Progenitor cell of endocrine pancreas (in vitro differentiated cells): ENCODE measurements at regions not wholly inside any gene's neighbourhood (a gene's known extent, or its start where the extent isn't known, plus 50 kb on each side); places are given as distances from the start of the nearest gene placed in this dataset.

Experiments used
- DNase-seq: peaks from one replicate; pipeline ENCODE4 v3.0.0; 2021; ENCODE audit warnings: low spot score; ENCODE audit not compliant: unreplicated experiment
- H3K27ac Mint-ChIP-seq: 2 replicates; pipeline ENCODE4 v1.8.0; 2021; ENCODE audit warnings: mild to moderate bottlenecking, moderate library complexity, mixed read lengths
- H3K27me3 Mint-ChIP-seq: 2 replicates; pipeline ENCODE4 v1.8.0; 2021; ENCODE audit warnings: mixed read lengths
- H3K36me3 Mint-ChIP-seq: 2 replicates; pipeline ENCODE4 v1.8.0; 2022; ENCODE audit warnings: mixed read lengths; ENCODE audit not compliant: insufficient read depth
- H3K4me1 Mint-ChIP-seq: 2 replicates; pipeline ENCODE4 v1.8.0; 2021; ENCODE audit warnings: low read depth, mixed read lengths
- H3K4me3 Mint-ChIP-seq: 2 replicates; pipeline ENCODE4 v1.8.0; 2021; ENCODE audit warnings: low read depth, mild to moderate bottlenecking, moderate library complexity, mixed read lengths
- H3K9me3 Mint-ChIP-seq: 2 replicates; pipeline ENCODE4 v1.8.0; 2021; ENCODE audit warnings: low read depth, mixed read lengths
- TF ChIP-seq, protein P1 (sequence below): fragments of 200-600 bp; sonication (generic); IDR thresholded peaks from one replicate; pipeline ENCODE4 v1.5.0; 2021; ENCODE audit warnings: antibody characterized with exemption, mild to moderate bottlenecking; ENCODE audit not compliant: unreplicated experiment

DNA sequence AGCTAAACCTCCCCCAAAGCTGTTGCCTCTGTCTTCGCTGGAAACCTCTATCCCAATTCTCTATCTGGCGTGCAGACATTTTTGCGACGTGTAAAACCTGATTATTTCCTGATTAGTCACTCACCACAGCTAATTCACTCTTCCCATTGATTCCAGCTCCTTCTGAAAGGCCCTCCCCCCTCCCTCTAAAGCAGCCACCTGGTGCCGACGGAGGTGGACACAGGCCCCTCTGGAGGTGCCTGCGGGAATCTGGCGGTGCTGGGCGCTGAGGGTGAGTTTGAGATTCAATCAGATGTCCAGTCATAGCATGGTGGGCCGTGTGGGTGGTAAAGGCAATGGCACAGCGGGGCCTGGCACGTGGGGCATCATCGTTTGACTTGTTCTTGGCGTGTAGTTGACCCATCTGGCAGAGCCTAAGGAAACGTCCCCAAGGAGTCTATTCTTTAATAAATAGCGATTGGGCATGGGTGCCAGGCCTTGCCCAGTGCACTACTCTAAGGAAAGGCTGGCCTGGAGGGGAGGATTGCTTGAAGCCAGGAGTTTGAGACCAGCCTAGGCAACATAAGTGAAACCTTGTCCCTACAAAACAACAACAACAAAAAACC lies 271.1 kb upstream of the MVB12B start:
- peaks cover 4% of the 10 kb centered on the region for H3K27me3 Mint-ChIP-seq
- no peak overlapping the region for H3K4me3 Mint-ChIP-seq
- H3K27ac Mint-ChIP-seq: no peak overlapping the region
- no peak for DNase-seq
- H3K36me3 Mint-ChIP-seq: no peaks in the 10 kb centered on the region
- no peaks in the 10 kb centered on the region for H3K9me3 Mint-ChIP-seq
- TF ChIP-seq, protein P1, sequence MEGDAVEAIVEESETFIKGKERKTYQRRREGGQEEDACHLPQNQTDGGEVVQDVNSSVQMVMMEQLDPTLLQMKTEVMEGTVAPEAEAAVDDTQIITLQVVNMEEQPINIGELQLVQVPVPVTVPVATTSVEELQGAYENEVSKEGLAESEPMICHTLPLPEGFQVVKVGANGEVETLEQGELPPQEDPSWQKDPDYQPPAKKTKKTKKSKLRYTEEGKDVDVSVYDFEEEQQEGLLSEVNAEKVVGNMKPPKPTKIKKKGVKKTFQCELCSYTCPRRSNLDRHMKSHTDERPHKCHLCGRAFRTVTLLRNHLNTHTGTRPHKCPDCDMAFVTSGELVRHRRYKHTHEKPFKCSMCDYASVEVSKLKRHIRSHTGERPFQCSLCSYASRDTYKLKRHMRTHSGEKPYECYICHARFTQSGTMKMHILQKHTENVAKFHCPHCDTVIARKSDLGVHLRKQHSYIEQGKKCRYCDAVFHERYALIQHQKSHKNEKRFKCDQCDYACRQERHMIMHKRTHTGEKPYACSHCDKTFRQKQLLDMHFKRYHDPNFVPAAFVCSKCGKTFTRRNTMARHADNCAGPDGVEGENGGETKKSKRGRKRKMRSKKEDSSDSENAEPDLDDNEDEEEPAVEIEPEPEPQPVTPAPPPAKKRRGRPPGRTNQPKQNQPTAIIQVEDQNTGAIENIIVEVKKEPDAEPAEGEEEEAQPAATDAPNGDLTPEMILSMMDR: no peak
- H3K4me1 Mint-ChIP-seq: peaks cover 20% of the 10 kb centered on the region

DNA sequence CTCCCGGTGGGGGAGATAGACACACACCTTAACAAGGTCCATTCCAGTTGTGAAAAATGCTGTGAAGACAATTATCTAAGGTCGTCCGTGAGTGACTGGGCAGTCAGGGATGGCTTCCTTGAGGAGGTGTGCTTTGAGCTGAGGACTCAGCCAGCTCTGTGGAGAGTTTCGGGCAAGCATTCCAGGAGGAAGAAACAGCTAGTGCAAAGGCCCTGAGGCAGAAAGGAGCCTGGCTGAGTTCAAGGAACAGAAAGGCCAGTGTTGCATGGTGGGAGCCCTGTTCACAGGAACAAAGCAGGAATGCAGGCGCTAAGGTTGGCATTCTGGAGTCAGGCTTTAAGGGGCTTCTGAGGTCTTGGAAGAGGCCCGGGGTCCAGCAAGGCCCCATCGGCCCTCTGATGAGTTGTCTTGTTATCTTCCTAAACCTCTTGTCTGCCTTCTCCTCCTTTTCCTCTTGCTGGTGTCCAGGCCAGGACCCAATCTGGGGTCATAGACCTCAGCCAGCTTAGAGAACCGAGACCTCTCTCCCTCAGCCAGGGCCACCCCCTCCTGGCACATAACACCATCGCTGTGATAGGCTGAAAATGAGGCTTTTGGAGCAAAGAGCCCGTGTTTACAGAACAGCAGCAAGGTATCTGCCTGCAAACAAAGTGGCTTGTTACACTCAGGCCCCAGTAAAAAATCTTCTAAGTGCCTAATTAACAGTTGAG lies 270.2 kb upstream of the MVB12B start:
- Mint-ChIP-seq H3K36me3 (no peaks in the 10 kb centered on the region), H3K27me3 (peaks cover 4% of the 10 kb centered on the region), H3K9me3 (no peaks in the 10 kb centered on the region), H3K4me1 (peaks cover 20% of the 10 kb centered on the region), H3K27ac (no peak overlapping the region), H3K4me3 (no peak overlapping the region)
- TF ChIP-seq, protein P1: no peak
- DNase-seq: no peak

DNA sequence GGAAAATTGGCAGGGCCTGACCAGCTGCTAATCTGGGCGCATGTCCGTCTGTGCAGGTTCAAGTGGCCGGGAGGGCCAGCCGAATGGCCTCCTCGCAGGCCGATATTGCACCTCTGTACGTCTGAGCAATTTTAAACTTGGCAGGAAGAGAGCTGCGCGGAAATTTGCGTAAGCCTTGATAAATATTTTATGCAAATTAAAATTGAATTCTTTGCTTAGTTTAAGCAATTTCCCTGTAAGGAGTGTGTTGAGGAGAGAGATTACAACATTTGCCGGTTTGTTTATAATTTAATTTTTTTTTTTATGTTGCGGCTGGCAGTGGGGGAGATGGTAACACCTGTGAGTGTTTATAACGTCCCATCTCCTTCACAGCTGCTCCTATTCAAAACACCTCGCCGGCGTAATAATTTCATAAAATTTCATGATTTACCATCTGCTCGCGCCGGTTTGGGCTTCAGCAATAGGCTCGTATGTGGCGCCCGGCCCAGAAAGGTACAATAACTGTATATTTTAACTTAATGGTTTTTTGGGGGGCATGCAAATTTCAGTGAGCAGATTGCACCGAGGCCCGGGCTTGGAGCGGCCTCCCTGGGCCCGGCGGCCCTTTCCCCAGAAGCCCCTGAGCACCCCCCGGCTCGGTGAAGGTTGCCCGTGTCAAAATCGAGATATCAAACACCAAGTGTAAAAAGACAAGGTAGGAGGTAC lies 269.4 kb upstream of the MVB12B start:
- Mint-ChIP-seq H3K4me3 (no peak overlapping the region), H3K27ac (peak overlapping the region; percentile 59), H3K4me1 (peaks cover 20% of the 10 kb centered on the region), H3K36me3 (no peaks in the 10 kb centered on the region), H3K9me3 (no peaks in the 10 kb centered on the region), H3K27me3 (peaks cover 8% of the 10 kb centered on the region)
- TF ChIP-seq, protein P1: no peak
- no peak for DNase-seq

DNA sequence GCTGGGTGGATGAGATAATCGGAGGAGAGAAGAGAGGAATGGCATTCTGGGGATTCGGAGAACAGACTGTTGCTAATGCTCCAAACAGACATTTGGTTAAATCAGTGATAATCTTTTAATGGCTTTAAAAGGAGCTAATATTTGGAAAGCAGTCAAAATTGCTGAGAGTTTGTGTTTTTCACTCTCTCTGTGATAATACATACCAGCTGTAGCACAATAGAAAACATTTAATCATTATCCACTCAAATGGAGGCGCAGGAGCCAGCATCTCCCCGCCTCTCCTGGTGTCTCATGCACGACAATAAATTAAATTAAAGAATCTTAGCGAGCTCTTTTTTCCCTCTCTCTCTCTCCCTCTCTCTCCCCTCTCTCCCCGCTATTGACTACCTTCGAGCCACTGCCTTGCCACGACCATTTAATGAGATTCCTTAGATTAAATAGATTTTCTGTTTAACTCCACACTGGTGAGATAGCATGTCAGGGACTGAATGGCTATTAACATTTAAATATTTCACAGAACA lies 268.6 kb upstream of the MVB12B start:
- H3K4me1 Mint-ChIP-seq: peaks cover 15% of the 10 kb centered on the region
- no peaks in the 10 kb centered on the region for H3K36me3 Mint-ChIP-seq
- DNase-seq: no peak
- no peaks in the 10 kb centered on the region for H3K9me3 Mint-ChIP-seq
- H3K27me3 Mint-ChIP-seq: peaks cover 8% of the 10 kb centered on the region
- no peak overlapping the region for H3K27ac Mint-ChIP-seq
- no peak overlapping the region for H3K4me3 Mint-ChIP-seq
- TF ChIP-seq, protein P1: no peak

DNA sequence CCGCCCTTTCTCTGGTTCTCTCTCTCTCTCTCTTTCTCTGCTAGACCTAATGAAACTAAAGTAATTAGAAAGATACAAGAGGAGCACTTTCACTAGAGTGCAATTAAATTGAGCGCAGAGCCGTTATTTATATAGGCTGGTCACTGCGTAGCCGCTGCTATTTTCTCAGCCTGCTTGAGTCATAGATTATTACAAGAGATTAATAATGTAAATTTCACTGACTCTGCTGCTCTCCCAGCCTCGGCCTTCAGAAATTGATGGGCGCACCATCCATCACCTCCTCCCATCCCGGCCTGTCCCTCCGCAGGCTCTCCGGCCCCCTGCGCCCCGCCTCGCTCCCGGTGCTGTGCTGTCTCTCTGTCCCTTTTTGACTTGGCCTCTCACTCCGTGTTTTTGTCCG lies 268.0 kb upstream of the MVB12B start:
- H3K4me1 Mint-ChIP-seq: peaks cover 14% of the 10 kb centered on the region
- H3K27me3 Mint-ChIP-seq: peaks cover 5% of the 10 kb centered on the region
- no peaks in the 10 kb centered on the region for H3K9me3 Mint-ChIP-seq
- TF ChIP-seq, protein P1: no peak
- no peak for DNase-seq
- no peaks in the 10 kb centered on the region for H3K36me3 Mint-ChIP-seq
- H3K27ac Mint-ChIP-seq: no peak overlapping the region
- H3K4me3 Mint-ChIP-seq: no peak overlapping the region
